ENCODE measurements at regions not wholly inside any gene's neighbourhood (a gene's known extent, or its start where the extent isn't known, plus 50 kb on each side); places are given as distances from the start of the nearest gene placed in this dataset.

DNA sequence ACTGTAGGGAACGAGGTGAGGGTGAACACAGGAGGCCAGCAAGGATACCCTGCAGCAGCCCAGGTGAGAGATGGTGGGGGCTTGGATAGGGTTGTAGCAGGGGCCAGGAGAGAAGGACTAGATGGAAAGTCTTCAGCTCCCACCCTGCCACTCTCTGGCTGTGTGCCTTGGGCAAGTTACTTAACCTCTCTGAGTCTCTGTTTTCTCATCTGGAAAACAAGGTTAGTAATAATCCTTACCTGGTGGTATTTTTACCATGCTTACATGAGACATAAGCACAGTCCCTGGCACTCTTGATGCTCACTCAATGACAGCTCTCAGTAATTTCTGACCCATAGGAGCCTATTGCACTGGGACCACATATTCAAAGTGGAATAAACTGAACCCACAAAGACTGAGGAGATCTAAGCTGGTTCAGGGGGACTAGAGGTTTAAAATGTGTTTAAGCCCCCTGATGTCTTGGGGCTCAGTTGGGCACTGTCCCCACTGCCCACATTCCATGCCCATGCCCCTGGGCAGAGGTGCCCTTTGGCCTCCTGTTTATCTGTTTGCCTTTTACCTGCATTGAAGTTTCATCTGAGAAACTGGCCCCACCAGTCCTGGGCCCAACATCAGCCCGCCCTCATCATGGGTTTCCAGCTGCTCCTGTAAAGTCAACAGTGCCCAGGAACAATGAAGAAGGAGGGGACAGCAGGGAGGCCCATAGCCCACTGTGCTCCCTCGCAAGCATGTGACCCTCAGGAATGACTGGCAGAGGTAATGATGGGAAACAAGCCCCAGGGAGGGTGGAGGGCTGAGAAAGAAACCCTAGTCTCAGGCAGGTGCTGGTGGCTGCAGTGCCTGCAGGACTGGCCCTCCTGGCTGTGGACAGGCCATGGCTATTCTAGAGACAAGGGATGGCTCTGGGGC lies 104.0 kb downstream of the VEGFA start:
- DNase-seq: no peak
- H3K9me3 ChIP-seq (ENCODE audit: control insufficient read depth, low read length, poor library complexity, severe bottlenecking): no peaks in the 10 kb centered on the region
- Mint-ChIP-seq H3K36me3 (ENCODE audit: low read depth) (no peaks in the 10 kb centered on the region), H3K4me1 (peaks cover 4% of the 10 kb centered on the region), H3K4me3 (no peak overlapping the region), H3K27me3 (peaks cover 26% of the 10 kb centered on the region), H3K27ac (no peak overlapping the region)
- ATAC-seq: no peak

DNA sequence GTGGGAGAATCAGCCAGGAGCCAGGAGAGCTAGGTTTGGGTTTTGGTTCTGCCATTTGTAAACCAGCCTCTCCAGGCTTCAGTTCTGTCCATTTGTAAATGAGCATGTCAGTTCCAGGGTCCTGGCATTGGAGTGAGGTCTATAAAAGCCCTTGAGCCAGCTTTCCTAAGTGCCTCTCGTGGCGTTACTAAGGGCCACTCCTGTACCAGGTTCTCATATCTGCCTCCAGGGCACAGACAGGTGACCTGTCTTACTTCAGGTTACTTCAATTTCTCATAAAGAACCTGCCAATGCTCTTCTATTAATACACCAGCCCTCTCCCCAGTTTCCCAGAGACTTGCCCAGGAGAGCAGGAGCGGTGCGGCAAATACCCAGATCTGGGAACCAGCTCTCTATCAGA lies 101.9 kb downstream of the VEGFA start:
- no peak for ATAC-seq
- peaks cover 43% of the 10 kb centered on the region for H3K27me3 Mint-ChIP-seq
- H3K9me3 ChIP-seq (ENCODE audit: control insufficient read depth, low read length, poor library complexity, severe bottlenecking): no peaks in the 10 kb centered on the region
- peaks cover 4% of the 10 kb centered on the region for H3K4me1 Mint-ChIP-seq
- no peaks in the 10 kb centered on the region for H3K36me3 Mint-ChIP-seq (ENCODE audit: low read depth)
- no peak overlapping the region for H3K4me3 Mint-ChIP-seq
- no peak for DNase-seq
- no peak overlapping the region for H3K27ac Mint-ChIP-seq

DNA sequence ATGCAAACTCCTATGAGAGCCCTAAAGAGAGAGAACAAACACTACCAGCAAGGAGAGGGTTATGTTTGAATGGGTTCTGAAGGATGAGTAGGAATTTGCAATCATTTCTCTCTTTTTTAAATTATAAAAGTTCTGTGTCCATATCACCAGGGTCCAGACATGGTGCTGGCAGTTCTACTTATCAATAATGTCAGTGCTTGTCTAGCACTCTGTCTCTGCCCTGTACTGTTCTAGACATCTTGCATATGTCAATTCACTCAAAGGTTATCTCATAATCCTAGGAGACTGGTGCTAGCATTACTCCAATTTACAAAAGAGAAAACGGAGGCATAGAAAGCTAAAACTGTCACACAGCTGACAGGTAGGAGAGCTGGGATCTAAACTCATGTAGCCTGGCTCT lies 101.3 kb downstream of the VEGFA start:
- H3K9me3 ChIP-seq (ENCODE audit: control insufficient read depth, low read length, poor library complexity, severe bottlenecking): no peaks in the 10 kb centered on the region
- ATAC-seq: no peak
- H3K4me3 Mint-ChIP-seq: no peak overlapping the region
- H3K4me1 Mint-ChIP-seq: peaks cover 4% of the 10 kb centered on the region
- no peak overlapping the region for H3K27ac Mint-ChIP-seq
- no peak for DNase-seq
- H3K27me3 Mint-ChIP-seq: peaks cover 46% of the 10 kb centered on the region
- no peaks in the 10 kb centered on the region for H3K36me3 Mint-ChIP-seq (ENCODE audit: low read depth)

DNA sequence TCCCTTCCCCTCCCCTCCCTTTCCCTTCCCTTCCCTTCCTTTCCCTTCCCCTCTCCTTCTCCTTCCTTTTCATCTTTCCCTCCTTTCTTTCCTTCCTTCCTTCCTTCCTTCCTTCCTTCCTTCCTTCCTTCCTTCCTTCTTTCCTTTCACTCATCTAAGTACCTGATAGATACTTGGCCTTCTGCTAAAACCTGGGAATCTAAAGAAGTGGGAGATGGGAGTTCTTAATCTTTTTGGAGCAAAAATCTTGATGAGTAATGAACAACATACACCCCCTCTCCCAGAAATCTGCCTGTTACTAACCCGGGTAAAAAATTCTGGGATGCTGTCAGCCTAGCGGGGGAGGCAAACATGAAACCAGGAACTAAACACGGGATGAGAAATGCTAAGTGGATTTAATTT lies 100.7 kb downstream of the VEGFA start:
- no peak for ATAC-seq
- H3K36me3 Mint-ChIP-seq (ENCODE audit: low read depth): no peaks in the 10 kb centered on the region
- H3K9me3 ChIP-seq (ENCODE audit: control insufficient read depth, low read length, poor library complexity, severe bottlenecking): no peaks in the 10 kb centered on the region
- peaks cover 4% of the 10 kb centered on the region for H3K4me1 Mint-ChIP-seq
- H3K4me3 Mint-ChIP-seq: no peak overlapping the region
- no peak for DNase-seq
- H3K27me3 Mint-ChIP-seq: peaks cover 51% of the 10 kb centered on the region
- H3K27ac Mint-ChIP-seq: no peak overlapping the region

DNA sequence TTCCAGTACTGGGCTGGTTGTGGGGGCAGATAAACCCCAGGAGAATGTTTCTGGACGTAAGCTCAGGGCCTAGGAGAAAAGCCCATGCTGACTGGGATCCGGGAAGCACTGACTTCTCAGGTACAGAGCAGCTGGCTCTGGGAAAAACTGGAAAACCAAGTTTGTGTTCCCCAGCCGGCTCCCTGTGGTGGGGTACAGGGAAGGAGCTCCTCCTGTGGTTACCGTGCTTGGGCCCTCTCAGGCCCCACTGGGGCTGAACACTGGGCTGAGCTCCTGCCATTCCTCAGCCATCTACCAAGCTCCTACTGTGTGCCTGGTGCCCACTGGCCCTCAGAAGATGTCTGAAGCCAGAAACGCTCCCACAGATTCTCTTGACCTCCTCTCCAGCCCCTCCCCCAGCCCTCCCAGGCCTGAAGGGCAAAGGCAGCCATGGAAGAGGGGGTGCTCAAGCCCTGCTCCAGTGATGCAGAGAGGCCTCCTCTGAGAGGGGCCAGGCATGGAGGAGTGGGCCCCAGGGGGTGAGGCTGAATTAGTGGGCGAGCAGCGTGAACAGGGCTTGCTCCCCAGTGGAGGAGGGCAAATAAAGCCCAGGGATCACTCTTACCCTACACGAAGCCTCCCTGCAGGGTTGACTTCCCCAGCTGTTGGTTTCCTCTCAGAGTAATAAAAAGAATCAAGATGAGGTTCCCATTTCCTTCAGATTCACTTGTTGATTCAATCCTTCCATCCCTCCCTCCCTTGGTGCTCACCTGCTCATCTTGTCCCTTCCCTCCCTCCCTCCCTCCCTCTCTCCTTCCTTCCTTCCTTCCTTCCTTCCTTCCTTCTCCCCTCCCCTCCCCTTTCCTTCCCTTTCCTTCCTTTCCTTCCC lies 100.0 kb downstream of the VEGFA start:
- Mint-ChIP-seq H3K4me1 (peaks cover 4% of the 10 kb centered on the region), H3K27ac (no peak overlapping the region), H3K36me3 (ENCODE audit: low read depth) (no peaks in the 10 kb centered on the region), H3K27me3 (peaks cover 51% of the 10 kb centered on the region), H3K4me3 (no peak overlapping the region)
- ATAC-seq (no peak), DNase-seq (no peak)
- H3K9me3 ChIP-seq (ENCODE audit: control insufficient read depth, low read length, poor library complexity, severe bottlenecking): no peaks in the 10 kb centered on the region

DNA sequence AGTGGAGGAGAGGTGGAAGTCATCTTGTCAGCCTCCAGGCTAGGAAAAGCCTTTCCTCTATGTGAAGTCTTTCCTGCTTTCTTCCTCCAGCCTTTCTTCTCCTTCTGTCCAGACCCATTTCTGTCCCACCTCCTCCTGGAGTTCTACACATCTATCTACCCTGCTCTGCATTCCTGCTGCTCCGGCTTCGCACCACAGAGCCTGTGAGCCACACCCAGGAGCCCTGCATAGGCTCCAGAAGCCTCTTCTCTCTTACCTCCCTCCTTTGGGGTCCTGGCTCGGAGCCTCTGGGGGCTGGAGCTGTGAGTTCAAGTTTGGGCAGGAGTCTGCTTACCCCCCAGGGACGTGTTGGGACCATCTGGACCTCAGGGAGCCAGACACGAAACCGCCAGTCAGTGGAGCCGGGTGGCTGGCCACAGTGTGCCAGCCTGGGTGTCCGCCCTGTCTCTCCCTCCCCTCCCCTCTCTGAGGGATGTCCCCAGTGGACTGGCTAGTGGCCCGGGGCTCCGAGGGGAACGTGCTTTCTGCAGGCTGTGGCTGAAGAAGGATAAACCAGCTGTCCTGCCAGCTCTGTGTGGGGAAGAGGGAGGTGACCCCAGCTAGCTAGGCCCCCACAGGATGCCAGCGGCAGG lies 99.2 kb downstream of the VEGFA start:
- Mint-ChIP-seq H3K4me3 (no peak overlapping the region), H3K27me3 (peaks cover 51% of the 10 kb centered on the region), H3K27ac (peak overlapping the region; percentile 14), H3K36me3 (ENCODE audit: low read depth) (no peaks in the 10 kb centered on the region), H3K4me1 (peaks cover 4% of the 10 kb centered on the region)
- ATAC-seq (no peak), DNase-seq (no peak)
- no peaks in the 10 kb centered on the region for H3K9me3 ChIP-seq (ENCODE audit: control insufficient read depth, low read length, poor library complexity, severe bottlenecking)

DNA sequence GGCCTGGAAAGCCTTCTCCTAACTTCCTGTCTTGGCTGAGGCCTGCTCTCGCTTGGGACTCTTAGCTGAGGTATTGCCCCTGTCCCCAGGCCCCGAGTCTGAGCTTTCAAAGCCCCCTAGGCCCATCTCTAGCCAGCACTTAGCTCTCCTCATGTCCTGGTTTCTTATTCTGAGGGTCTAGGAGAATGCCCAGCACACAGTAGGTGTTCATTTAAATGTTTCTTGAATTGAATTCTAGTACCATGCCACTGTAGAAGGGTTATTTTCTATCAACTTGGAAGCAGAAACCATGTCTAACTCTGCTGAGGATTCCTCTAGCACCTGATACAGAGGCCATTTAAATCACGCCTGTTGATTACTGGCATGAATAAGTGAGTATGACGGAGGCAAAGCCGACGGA lies 98.5 kb downstream of the VEGFA start:
- peak overlapping the region; percentile 14 for H3K27ac Mint-ChIP-seq
- H3K4me3 Mint-ChIP-seq: no peak overlapping the region
- H3K36me3 Mint-ChIP-seq (ENCODE audit: low read depth): no peaks in the 10 kb centered on the region
- peaks cover 48% of the 10 kb centered on the region for H3K27me3 Mint-ChIP-seq
- peaks cover 4% of the 10 kb centered on the region for H3K4me1 Mint-ChIP-seq
- DNase-seq (no peak), ATAC-seq (no peak)
- no peaks in the 10 kb centered on the region for H3K9me3 ChIP-seq (ENCODE audit: control insufficient read depth, low read length, poor library complexity, severe bottlenecking)

DNA sequence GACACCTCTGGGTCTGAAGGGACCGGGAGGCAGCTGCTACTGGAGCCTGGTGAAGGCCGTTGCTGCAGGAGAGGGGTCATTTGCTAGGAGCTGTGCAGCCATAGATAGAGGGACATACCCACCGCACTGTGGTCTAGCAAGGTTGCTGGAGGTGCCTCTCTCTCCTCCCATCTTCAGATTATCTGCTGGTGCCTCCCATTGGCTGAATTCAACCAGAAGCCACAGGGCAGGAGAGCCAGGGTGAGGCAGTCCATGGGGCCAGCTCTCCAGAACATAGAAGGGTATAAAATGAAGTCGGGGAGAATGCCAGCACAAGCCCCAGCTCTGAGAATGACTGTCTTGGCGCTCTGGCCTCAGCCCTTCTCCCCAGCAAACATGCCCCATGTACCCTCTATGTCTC lies 98.0 kb downstream of the VEGFA start:
- ATAC-seq: no peak
- Mint-ChIP-seq H3K36me3 (ENCODE audit: low read depth) (no peaks in the 10 kb centered on the region), H3K4me1 (peaks cover 2% of the 10 kb centered on the region), H3K4me3 (no peak overlapping the region), H3K27ac (no peak overlapping the region), H3K27me3 (peaks cover 48% of the 10 kb centered on the region)
- no peaks in the 10 kb centered on the region for H3K9me3 ChIP-seq (ENCODE audit: control insufficient read depth, low read length, poor library complexity, severe bottlenecking)
- no peak for DNase-seq

DNA sequence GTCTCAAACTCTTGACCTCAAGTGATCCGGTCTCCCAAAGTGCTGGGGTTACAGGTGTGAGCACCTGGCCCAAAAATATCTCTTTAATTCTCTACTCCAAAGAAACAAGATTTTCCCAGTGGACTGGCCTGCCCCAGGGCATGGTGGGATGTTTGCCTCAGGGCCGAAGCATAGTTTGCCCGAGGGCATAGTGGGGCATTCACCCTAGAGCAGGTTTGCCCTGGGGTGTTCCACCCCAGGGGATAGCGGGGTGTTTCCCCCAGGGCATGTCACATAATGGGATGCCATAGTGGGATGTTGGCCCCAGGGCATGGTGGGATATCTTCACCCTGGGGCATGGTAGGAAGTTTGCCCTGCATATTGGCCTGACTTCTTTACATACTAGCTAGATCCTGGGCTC lies 97.2 kb downstream of the VEGFA start:
- no peaks in the 10 kb centered on the region for H3K36me3 Mint-ChIP-seq (ENCODE audit: low read depth)
- no peaks in the 10 kb centered on the region for H3K9me3 ChIP-seq (ENCODE audit: control insufficient read depth, low read length, poor library complexity, severe bottlenecking)
- peaks cover 46% of the 10 kb centered on the region for H3K27me3 Mint-ChIP-seq
- H3K4me1 Mint-ChIP-seq: peaks cover 2% of the 10 kb centered on the region
- no peak for ATAC-seq
- no peak overlapping the region for H3K4me3 Mint-ChIP-seq
- DNase-seq: no peak
- H3K27ac Mint-ChIP-seq: no peak overlapping the region

DNA sequence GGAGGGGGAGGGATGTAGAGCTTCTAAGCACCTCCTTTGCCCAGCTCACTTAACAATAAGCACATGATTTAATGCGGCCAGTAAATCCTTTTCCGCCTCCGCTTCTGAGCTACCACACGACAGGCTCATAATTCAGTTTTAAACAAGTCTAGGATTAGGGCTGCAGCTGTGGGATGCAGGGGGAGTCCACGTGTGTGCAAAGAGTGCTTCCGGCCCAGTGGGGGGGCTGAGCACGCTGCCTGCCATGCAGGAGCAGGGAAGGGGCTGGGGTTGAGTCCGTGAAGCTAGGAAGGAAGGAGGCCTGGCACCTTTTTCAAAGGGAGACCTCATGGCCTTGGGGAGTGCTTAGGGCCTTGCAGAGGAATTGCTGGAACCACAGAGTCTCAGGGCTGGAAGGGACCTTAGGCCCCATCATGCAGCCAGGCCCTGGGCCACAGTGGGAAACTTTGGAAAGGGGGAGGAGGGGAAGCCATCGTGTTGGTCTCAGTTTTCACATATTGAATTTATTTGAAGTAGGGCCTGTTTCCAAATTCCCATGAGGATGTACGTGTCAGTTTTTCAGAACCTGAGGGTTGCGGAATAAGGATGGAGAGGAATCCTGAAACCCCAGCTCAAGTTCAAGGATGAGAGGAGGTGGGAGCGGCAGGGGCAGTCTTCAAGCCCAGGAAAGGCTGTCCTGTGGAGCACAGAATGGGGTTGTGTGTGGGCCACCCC lies 96.1 kb downstream of the VEGFA start:
- DNase-seq (no peak), ATAC-seq (no peak)
- H3K27me3 Mint-ChIP-seq: peaks cover 43% of the 10 kb centered on the region
- no peaks in the 10 kb centered on the region for H3K36me3 Mint-ChIP-seq (ENCODE audit: low read depth)
- H3K9me3 ChIP-seq (ENCODE audit: control insufficient read depth, low read length, poor library complexity, severe bottlenecking): no peaks in the 10 kb centered on the region
- H3K4me1 Mint-ChIP-seq: peaks cover 2% of the 10 kb centered on the region
- no peak overlapping the region for H3K27ac Mint-ChIP-seq
- no peak overlapping the region for H3K4me3 Mint-ChIP-seq

DNA sequence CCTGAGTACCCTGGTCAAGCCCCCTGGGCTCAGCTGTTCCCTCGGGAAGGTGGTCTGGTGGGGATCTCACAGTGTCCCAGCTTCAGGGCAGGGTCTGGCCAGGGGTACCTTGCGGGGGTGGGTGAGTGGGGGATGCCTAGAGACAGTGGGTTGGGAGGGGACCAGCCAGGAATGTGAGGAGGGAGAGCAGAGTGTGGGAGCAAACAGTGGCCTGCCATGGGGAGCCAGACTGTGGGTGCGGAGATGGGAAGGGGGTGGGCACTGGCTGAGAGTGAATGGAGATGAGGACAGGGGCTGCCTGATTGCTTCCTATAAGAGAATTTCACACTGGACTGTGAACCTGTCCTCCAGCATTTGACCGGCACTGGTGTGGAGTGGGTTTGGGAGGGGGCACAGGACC lies 95.1 kb downstream of the VEGFA start:
- H3K9me3 ChIP-seq (ENCODE audit: control insufficient read depth, low read length, poor library complexity, severe bottlenecking): no peaks in the 10 kb centered on the region
- Mint-ChIP-seq H3K36me3 (ENCODE audit: low read depth) (no peaks in the 10 kb centered on the region), H3K27ac (peak overlapping the region; percentile 21), H3K4me3 (no peak overlapping the region), H3K27me3 (peaks cover 45% of the 10 kb centered on the region), H3K4me1 (peaks cover 2% of the 10 kb centered on the region)
- DNase-seq (no peak), ATAC-seq (no peak)

DNA sequence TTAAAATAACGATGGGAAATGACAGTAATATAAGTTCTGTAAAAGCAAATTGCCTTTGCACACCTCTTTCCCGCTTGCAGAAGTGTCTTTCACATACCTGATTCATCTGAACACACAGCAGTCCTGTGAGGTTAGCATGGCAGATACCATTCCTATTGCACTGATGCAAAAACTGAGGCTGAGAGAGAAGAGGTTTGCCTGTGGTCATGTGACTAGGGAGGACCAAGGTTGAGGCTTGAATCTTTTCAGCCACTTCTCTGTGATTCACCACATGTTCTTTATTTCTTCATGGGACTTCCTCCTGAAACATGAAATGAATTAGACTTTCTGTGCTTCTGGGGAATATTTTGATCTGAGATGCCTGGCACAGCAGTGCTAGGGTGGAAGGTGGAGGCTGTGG lies 92.9 kb downstream of the VEGFA start:
- ATAC-seq (no peak), DNase-seq (no peak)
- Mint-ChIP-seq H3K27ac (no peak overlapping the region), H3K27me3 (peaks cover 40% of the 10 kb centered on the region), H3K4me3 (no peak overlapping the region), H3K4me1 (no peaks in the 10 kb centered on the region), H3K36me3 (ENCODE audit: low read depth) (no peaks in the 10 kb centered on the region)
- no peaks in the 10 kb centered on the region for H3K9me3 ChIP-seq (ENCODE audit: control insufficient read depth, low read length, poor library complexity, severe bottlenecking)
